ENCODE measurements at regions not wholly inside any gene's neighbourhood (a gene's known extent, or its start where the extent isn't known, plus 50 kb on each side); places are given as distances from the start of the nearest gene placed in this dataset.

DNA sequence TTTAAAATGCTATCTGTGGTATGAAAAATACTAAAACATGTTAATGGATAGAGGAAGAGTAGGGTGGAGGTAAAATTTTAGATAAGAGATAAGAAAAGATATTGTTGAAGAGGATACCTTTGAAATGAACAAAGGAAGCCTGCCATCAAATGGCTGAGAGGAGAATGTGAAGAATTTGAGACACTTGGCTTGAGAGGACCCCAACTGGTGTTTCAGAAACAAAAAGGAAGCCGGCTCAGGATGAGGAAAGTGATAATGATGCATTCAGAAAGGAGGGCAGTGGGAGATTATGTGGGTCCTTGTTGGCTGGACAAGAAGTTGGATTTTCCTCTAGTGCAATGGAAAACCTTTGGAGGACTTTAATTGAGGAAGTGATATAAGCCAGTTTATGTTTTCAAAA, 264.4 kb downstream of the DUSP6 start:
- H3K79me2 ChIP-seq (ENCODE audit: insufficient read depth, low read length) = no peaks in the 10 kb centered on the region
- H3K9ac ChIP-seq (ENCODE audit: insufficient read depth, low read length, poor library complexity, severe bottlenecking) = no peak overlapping the region
- Mint-ChIP-seq H3K27me3 (ENCODE audit: low read depth in 3 of 3) (peaks cover under 1 to 6% (median 4%) of the 10 kb centered on the region in 3 donors), H3K4me3 (no peak overlapping the region), H3K27ac (no peak overlapping the region), H3K4me1 (peaks cover 1% of the 10 kb centered on the region), H3K9me3 (peaks cover 13 to 26% (median 24%) of the 10 kb centered on the region in 7 donors), H3K36me3 (peaks cover 2 to 12% of the 10 kb centered on the region in 2 donors)
- H2AFZ ChIP-seq (ENCODE audit: insufficient read depth, low read depth, low read length, poor library complexity, severe bottlenecking) = no peak overlapping the region
- intact Hi-C loops (cut with micrococcal nuclease) = no loop called here
- peaks cover 21 to 22% of the 10 kb centered on the region in 2 donors for H3K9me3 ChIP-seq (replicated peaks in 1 of 2; ENCODE audit: control insufficient read depth in 1 of 2, insufficient read depth in 1 of 2, low read length in 2 of 2)
- TF ChIP-seq, protein P1, sequence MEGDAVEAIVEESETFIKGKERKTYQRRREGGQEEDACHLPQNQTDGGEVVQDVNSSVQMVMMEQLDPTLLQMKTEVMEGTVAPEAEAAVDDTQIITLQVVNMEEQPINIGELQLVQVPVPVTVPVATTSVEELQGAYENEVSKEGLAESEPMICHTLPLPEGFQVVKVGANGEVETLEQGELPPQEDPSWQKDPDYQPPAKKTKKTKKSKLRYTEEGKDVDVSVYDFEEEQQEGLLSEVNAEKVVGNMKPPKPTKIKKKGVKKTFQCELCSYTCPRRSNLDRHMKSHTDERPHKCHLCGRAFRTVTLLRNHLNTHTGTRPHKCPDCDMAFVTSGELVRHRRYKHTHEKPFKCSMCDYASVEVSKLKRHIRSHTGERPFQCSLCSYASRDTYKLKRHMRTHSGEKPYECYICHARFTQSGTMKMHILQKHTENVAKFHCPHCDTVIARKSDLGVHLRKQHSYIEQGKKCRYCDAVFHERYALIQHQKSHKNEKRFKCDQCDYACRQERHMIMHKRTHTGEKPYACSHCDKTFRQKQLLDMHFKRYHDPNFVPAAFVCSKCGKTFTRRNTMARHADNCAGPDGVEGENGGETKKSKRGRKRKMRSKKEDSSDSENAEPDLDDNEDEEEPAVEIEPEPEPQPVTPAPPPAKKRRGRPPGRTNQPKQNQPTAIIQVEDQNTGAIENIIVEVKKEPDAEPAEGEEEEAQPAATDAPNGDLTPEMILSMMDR (IDR thresholded peaks at IDR 0.05) = no peak
- no peak overlapping the region for H3K27ac ChIP-seq (ENCODE audit: low read depth in 1 of 2, low read length in 2 of 2)
- no peak overlapping the region for H3K4me3 ChIP-seq (replicated peaks in 1 of 3; ENCODE audit: low read depth in 2 of 3, low read length in 3 of 3)
- H3K27me3 ChIP-seq (ENCODE audit: control insufficient read depth in 2 of 2, insufficient read depth in 2 of 2, low read length in 2 of 2) = no peaks in the 10 kb centered on the region
- no peaks in the 10 kb centered on the region for H3K36me3 ChIP-seq (replicated peaks in 1 of 2; ENCODE audit: control insufficient read depth in 1 of 2, insufficient read depth in 2 of 2, low read length in 2 of 2)
- no peak overlapping the region for H3K4me2 ChIP-seq (replicated peaks; ENCODE audit: extremely low read depth, low read length, poor library complexity, severe bottlenecking)
- no peaks in the 10 kb centered on the region for H3K4me1 ChIP-seq (ENCODE audit: control insufficient read depth in 1 of 2, insufficient read depth in 2 of 2, low read length in 2 of 2)
- 89% methylated on average over 1 of the region's 1 CpG for WGBS (ENCODE audit: insufficient coverage)
- DNase-seq = no peak
- no peaks in the 10 kb centered on the region for H4K20me1 ChIP-seq (ENCODE audit: insufficient read depth, low read length)

DNA sequence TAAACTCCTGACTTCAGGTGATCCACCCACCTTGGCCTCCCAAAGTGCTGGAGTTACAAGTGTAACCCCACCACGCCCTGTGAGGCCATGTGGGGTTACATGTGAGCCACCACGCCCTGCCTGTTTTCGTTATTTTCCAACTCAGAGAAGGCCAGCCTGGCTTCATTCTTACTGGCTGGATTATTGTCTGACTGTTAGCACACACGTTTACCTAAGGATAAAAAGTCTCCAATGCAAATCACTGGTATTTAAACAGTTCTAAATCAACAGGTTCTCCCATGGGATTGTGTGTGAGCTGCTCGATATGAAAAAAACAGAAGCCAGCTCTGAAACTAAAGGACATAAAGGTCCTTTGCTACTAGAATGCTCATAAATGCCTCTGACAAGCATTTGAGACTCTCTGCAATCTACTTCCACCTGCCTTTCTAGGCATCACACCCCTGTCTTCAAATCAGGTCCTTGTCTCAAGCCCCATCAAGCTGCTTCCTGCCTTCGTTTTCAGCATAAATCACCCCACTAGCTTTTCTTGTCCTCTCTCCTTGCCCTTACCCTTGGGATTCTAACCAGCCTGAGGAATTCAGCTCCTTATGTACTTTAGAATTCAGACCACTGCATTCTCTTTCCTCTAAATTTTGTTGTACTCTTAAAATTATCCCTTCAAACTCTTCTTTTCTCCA, 265.0 kb downstream of the DUSP6 start:
- intact Hi-C loops (cut with micrococcal nuclease) = no loop called here
- Mint-ChIP-seq H3K36me3 (peaks cover 2 to 12% of the 10 kb centered on the region in 2 donors), H3K4me1 (peaks cover 3% of the 10 kb centered on the region), H3K27me3 (ENCODE audit: low read depth in 3 of 3) (peaks cover 0 to 6% (median 4%) of the 10 kb centered on the region in 3 donors), H3K4me3 (no peak overlapping the region), H3K27ac (no peak overlapping the region), H3K9me3 (peaks cover 13 to 26% (median 23%) of the 10 kb centered on the region in 7 donors)
- WGBS (ENCODE audit: insufficient coverage) = 96% methylated on average over 4 of the region's 6 CpGs
- Histone ChIP-seq H3K4me1 (ENCODE audit: control insufficient read depth in 1 of 2, insufficient read depth in 2 of 2, low read length in 2 of 2) (peaks cover 0 to 4% of the 10 kb centered on the region in 2 donors), H3K27me3 (ENCODE audit: control insufficient read depth in 2 of 2, insufficient read depth in 2 of 2, low read length in 2 of 2) (no peaks in the 10 kb centered on the region), H4K20me1 (ENCODE audit: insufficient read depth, low read length) (no peaks in the 10 kb centered on the region), H3K79me2 (ENCODE audit: insufficient read depth, low read length) (no peaks in the 10 kb centered on the region), H3K9ac (ENCODE audit: insufficient read depth, low read length, poor library complexity, severe bottlenecking) (no peak overlapping the region), H3K27ac (ENCODE audit: low read depth in 1 of 2, low read length in 2 of 2) (no peak overlapping the region), H3K36me3 (replicated peaks in 1 of 2; ENCODE audit: control insufficient read depth in 1 of 2, insufficient read depth in 2 of 2, low read length in 2 of 2) (no peaks in the 10 kb centered on the region), H2AFZ (ENCODE audit: insufficient read depth, low read depth, low read length, poor library complexity, severe bottlenecking) (no peak overlapping the region), H3K9me3 (replicated peaks in 1 of 2; ENCODE audit: control insufficient read depth in 1 of 2, insufficient read depth in 1 of 2, low read length in 2 of 2) (peaks cover 21 to 22% of the 10 kb centered on the region in 2 donors), H3K4me2 (replicated peaks; ENCODE audit: extremely low read depth, low read length, poor library complexity, severe bottlenecking) (no peak overlapping the region), H3K4me3 (replicated peaks in 1 of 3; ENCODE audit: low read depth in 2 of 3, low read length in 3 of 3) (no peak overlapping the region)
- DNase-seq = no peak
- TF ChIP-seq, protein P1 (IDR thresholded peaks at IDR 0.05) = no peak

Measured in CD14-positive monocyte (primary cell).